ENCODE measurements at regions not wholly inside any gene's neighbourhood (a gene's known extent, or its start where the extent isn't known, plus 50 kb on each side); places are given as distances from the start of the nearest gene placed in this dataset.

DNA sequence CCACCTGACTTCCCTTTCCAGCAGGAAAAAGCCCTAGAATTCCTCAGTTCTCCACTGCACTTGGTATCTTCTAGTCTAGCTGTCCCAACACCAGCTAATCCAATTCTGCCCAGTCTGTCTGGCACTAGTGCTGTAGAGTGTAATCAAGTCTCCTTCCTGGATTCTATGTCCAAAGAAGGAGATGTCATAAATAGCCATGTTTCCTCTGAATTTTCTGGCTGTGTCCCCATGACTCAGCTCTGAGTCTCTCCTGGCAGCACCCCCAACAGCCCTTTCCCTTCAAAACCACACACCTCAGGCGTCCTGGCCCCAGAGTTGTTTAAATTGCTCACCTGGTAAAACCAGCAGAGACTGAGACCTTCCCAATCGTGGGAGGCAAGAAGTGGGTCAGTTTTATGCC, 197.2 kb downstream of the GRXCR1 start:
- WGBS = 41% methylated on average over 2 of the region's 2 CpGs
- no peak for DNase-seq (ENCODE audit: low spot score)
- no peaks in the 10 kb centered on the region for H3K27me3 ChIP-seq (replicated peaks; ENCODE audit: insufficient read depth)
- TF ChIP-seq POLR2A (IDR thresholded peaks at IDR 0.05) (no peak), POLR2AphosphoS5 (IDR thresholded peaks at IDR 0.05) (no peak)
- TF ChIP-seq, protein P1, sequence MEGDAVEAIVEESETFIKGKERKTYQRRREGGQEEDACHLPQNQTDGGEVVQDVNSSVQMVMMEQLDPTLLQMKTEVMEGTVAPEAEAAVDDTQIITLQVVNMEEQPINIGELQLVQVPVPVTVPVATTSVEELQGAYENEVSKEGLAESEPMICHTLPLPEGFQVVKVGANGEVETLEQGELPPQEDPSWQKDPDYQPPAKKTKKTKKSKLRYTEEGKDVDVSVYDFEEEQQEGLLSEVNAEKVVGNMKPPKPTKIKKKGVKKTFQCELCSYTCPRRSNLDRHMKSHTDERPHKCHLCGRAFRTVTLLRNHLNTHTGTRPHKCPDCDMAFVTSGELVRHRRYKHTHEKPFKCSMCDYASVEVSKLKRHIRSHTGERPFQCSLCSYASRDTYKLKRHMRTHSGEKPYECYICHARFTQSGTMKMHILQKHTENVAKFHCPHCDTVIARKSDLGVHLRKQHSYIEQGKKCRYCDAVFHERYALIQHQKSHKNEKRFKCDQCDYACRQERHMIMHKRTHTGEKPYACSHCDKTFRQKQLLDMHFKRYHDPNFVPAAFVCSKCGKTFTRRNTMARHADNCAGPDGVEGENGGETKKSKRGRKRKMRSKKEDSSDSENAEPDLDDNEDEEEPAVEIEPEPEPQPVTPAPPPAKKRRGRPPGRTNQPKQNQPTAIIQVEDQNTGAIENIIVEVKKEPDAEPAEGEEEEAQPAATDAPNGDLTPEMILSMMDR (IDR thresholded peaks at IDR 0.05) = no peak
- H3K27ac ChIP-seq = no peak overlapping the region
- no peaks in the 10 kb centered on the region for H3K4me1 ChIP-seq (replicated peaks)
- intact Hi-C loops (cut with DNase I) = no loop called here
- H3K9me3 ChIP-seq = no peaks in the 10 kb centered on the region
- H3K4me3 ChIP-seq = no peak overlapping the region
- H3K36me3 ChIP-seq = no peaks in the 10 kb centered on the region

DNA sequence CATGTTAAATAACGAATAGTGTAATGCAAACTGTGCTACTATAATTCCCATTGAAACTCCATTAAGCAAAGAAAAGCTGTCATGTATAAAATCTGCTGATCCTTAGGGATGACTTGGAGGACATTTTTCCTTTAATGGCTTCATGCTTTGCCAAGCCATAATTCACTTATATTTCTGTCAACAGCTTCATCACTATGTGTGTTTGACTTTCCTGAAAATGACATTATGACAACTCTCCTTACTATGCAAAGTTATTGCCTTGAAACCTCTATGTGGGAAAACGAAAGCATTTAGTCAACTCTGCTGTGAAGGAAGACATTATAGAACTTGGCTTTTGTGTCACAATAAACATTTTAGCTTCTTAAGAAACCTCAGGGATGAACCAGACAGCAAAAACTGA, 210.5 kb downstream of the GRXCR1 start:
- Histone ChIP-seq H3K4me3 (no peak overlapping the region), H3K4me1 (replicated peaks) (no peaks in the 10 kb centered on the region), H3K27me3 (replicated peaks; ENCODE audit: insufficient read depth) (no peaks in the 10 kb centered on the region), H3K36me3 (no peaks in the 10 kb centered on the region), H3K27ac (no peak overlapping the region), H3K9me3 (no peaks in the 10 kb centered on the region)
- DNase-seq (ENCODE audit: low spot score) = no peak
- WGBS = 75% methylated on average over 2 of the region's 2 CpGs
- no peak for TF ChIP-seq POLR2A (IDR thresholded peaks at IDR 0.05)
- TF ChIP-seq, protein P1 (IDR thresholded peaks at IDR 0.05) = no peak
- TF ChIP-seq POLR2AphosphoS5 (IDR thresholded peaks at IDR 0.05) = no peak
- intact Hi-C loops (cut with DNase I) = no loop called here

DNA sequence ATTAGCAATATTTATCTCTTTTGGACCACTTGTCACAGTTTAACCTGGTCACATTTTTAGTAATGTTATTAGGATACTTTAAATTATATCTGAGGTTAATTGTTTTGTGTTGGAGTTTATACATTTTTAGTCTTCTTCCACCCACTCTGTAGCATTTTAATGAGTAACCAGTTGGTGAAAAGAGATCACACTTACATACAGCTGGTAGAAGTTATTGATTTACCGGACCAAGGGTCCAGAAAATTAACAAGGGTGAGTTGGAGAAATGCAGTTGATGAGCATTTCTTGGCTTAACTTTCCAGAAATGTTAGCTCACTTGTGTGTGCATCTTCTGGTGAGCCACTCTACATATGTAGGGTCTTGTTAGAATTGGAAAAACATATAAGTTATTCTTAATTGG, 219.6 kb downstream of the GRXCR1 start:
- no peak for TF ChIP-seq POLR2A (IDR thresholded peaks at IDR 0.05)
- TF ChIP-seq, protein P1 (IDR thresholded peaks at IDR 0.05) = no peak
- TF ChIP-seq POLR2AphosphoS5 (IDR thresholded peaks at IDR 0.05) = no peak
- WGBS = 85% methylated on average over 1 of the region's 1 CpG
- Histone ChIP-seq H3K36me3 (no peaks in the 10 kb centered on the region), H3K4me3 (no peak overlapping the region), H3K27ac (no peak overlapping the region), H3K4me1 (replicated peaks) (no peaks in the 10 kb centered on the region), H3K27me3 (replicated peaks; ENCODE audit: insufficient read depth) (no peaks in the 10 kb centered on the region), H3K9me3 (no peaks in the 10 kb centered on the region)
- intact Hi-C loops (cut with DNase I) = no loop called here
- DNase-seq (ENCODE audit: low spot score) = no peak

DNA sequence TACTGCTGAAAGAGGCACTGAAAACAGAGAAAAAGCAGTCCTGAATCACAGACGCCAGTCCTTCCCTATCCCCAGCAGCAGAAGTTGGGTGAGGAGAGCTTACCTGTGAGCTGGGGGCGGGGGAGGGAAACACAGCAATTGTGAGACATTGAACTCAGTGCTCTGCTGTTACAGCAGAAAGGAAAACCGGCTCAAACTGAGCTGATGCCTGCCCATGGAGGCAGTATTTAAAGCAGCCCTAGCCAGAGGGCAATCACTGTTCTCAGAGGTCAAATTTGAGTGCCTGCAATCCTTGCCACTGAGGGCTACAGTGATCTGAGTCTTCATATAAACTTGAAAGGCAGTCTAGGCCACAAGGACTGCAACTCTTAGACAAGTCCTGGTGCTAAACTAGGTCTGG, 220.7 kb downstream of the GRXCR1 start:
- H3K9me3 ChIP-seq = no peaks in the 10 kb centered on the region
- no peak overlapping the region for H3K4me3 ChIP-seq
- no peak overlapping the region for H3K27ac ChIP-seq
- H3K4me1 ChIP-seq (replicated peaks) = no peaks in the 10 kb centered on the region
- H3K36me3 ChIP-seq = no peaks in the 10 kb centered on the region
- TF ChIP-seq, protein P1 (IDR thresholded peaks at IDR 0.05) = no peak
- TF ChIP-seq POLR2AphosphoS5 (IDR thresholded peaks at IDR 0.05) = no peak
- TF ChIP-seq POLR2A (IDR thresholded peaks at IDR 0.05) = no peak
- no peak for DNase-seq (ENCODE audit: low spot score)
- intact Hi-C loops (cut with DNase I) = no loop called here
- H3K27me3 ChIP-seq (replicated peaks; ENCODE audit: insufficient read depth) = no peaks in the 10 kb centered on the region
- WGBS = 37% methylated on average over 3 of the region's 3 CpGs

DNA sequence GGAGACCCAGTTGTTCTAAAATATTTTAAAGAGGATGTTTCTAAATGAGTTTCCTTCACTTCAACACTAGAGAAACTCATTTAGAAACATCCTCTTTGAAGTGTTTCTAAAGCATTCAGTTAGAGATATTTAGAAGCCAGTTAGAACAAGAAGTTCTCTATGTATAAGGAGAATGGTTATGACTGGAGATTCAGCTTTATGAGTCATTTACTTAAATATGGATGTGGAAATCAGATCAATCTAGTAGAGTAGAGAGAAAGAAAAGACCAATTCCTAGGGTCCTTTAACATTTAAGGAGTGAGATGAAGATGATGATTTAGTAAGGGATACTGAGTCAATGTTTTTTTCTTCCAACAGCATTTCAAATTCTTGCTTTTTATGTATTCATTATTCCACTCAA, 234.1 kb downstream of the GRXCR1 start:
- Histone ChIP-seq H3K9me3 (no peaks in the 10 kb centered on the region), H3K4me3 (no peak overlapping the region), H3K27ac (no peak overlapping the region), H3K4me1 (replicated peaks) (no peaks in the 10 kb centered on the region), H3K36me3 (no peaks in the 10 kb centered on the region), H3K27me3 (replicated peaks; ENCODE audit: insufficient read depth) (no peaks in the 10 kb centered on the region)
- TF ChIP-seq, protein P1 (IDR thresholded peaks at IDR 0.05) = no peak
- TF ChIP-seq POLR2AphosphoS5 (IDR thresholded peaks at IDR 0.05) (no peak), POLR2A (IDR thresholded peaks at IDR 0.05) (no peak)
- DNase-seq (ENCODE audit: low spot score) = no peak
- intact Hi-C loops (cut with DNase I) = no loop called here
